HepG2 (cell line): ENCODE measurements at regions not wholly inside any gene's neighbourhood (a gene's known extent, or its start where the extent isn't known, plus 50 kb on each side); places are given as distances from the start of the nearest gene placed in this dataset.

Source experiments
- ATAC-seq: fragments of 200-7000 bp; cut with Tn5 transposase; 3 replicates; pipeline ENCODE4 v1.9.1; 2020; ENCODE audit warnings: mild to moderate bottlenecking, moderate library complexity
- BruUV-seq: library from RNA; stranded (reverse); fragments of 400-500 nt; replicated peaks from 2 replicates; lab custom pipeline; 2021; lab: Mats Ljungman, UMichigan
- CTCF ChIA-PET: fragments of 300-600 bp; formaldehyde crosslinking; extraction: SDS; loops from one replicate; lab custom pipeline; 2021; ENCODE audit warnings: low total read pairs, inconsistent platforms, low intra/inter-chr PET ratio; lab: Yijun Ruan, JAX
- POLR2A ChIA-PET: fragments of 350-600 bp; sonication (Branson Sonifier 250); formaldehyde crosslinking; loops from one replicate; lab custom pipeline; 2020; ENCODE audit warnings: antibody characterized with exemption, inconsistent platforms; lab: Yijun Ruan, JAX
- DNase-seq: peaks from one replicate; pipeline ENCODE4 v3.0.0-alpha.2; 2015; ENCODE audit warnings: low spot score
- FAIRE-seq: peaks from 3 replicates; lab custom pipeline; 2011; peaks lifted over from hg19 to GRCh38; lab: Jason Lieb, UNC
- H2AFZ ChIP-seq: one replicate; pipeline ENCODE4 v1.6.1; 2011; ENCODE audit warnings: low read length, inconsistent platforms
- H3K27ac ChIP-seq: fragments of 300-600 bp; 3 replicates; pipeline ENCODE4 v1.8.0; 2011; ENCODE audit warnings: mixed run types, mild to moderate bottlenecking, mixed read lengths, low read length, inconsistent platforms; ENCODE audit not compliant: insufficient read depth; ENCODE audit errors: extremely low read length
- H3K27me3 ChIP-seq, 2 experiments: fragments of 200-600 bp in 1 of 2; 2 replicates in 1 of 2; 3 replicates in 1 of 2; pipeline versions ENCODE4 v1.6.0 to v1.8.0; 2011; ENCODE audit warnings: low read length in 2 of 2, mild to moderate bottlenecking in 2 of 2, moderate library complexity in 2 of 2, inconsistent platforms in 1 of 2; ENCODE audit not compliant: insufficient read depth in 2 of 2, control insufficient read depth in 1 of 2
- H3K36me3 ChIP-seq, 2 experiments: fragments of 200-600 bp in 1 of 2; replicated peaks in 1 of 2; 2 replicates in 1 of 2; 3 replicates in 1 of 2; pipeline versions ENCODE4 v1.5.1 to v1.8.0; 2011; ENCODE audit warnings: low read length in 2 of 2, inconsistent platforms in 1 of 2; ENCODE audit not compliant: insufficient read depth in 2 of 2, control insufficient read depth in 1 of 2
- H3K4me1 ChIP-seq: 2 replicates; pipeline ENCODE4 v1.5.1; 2012; ENCODE audit warnings: low read length, inconsistent platforms; ENCODE audit not compliant: insufficient read depth
- H3K4me2 ChIP-seq: 2 replicates; pipeline ENCODE4 v1.6.0; 2011; ENCODE audit warnings: low read depth, low read length, inconsistent platforms
- H3K4me3 ChIP-seq, 3 experiments: fragments of 200-600 bp in 1 of 3; sonication (generic), shearing (Covaris generic) in 1 of 3; replicated peaks in 1 of 3; 2 replicates each; pipeline ENCODE4 v1.5.1; 2011 to 2016; ENCODE audit warnings: low read length in 3 of 3, inconsistent platforms in 2 of 3, low read depth in 2 of 3, mild to moderate bottlenecking in 2 of 3, control low read depth in 1 of 3, mixed read lengths in 1 of 3; ENCODE audit not compliant: insufficient read depth in 1 of 3
- H3K79me2 ChIP-seq: one replicate; pipeline ENCODE4 v1.6.1; 2011; ENCODE audit warnings: low read length, inconsistent platforms; ENCODE audit not compliant: insufficient read depth
- H3K9ac ChIP-seq: 2 replicates; pipeline ENCODE4 v1.6.0; 2011; ENCODE audit warnings: mild to moderate bottlenecking, low read depth, low read length, inconsistent platforms; ENCODE audit not compliant: insufficient read depth
- H3K9me3 ChIP-seq: 2 replicates; pipeline ENCODE4 v1.5.1; 2012; ENCODE audit warnings: mild to moderate bottlenecking, low read length
- H4K20me1 ChIP-seq: 2 replicates; pipeline ENCODE4 v1.6.0; 2011; ENCODE audit warnings: inconsistent platforms, mild to moderate bottlenecking, low read length, moderate library complexity; ENCODE audit not compliant: insufficient read depth
- CEBPZ ChIP-seq: IDR thresholded peaks from 2 replicates; pipeline ENCODE4 v1.6.1; 2012; ENCODE audit warnings: low read length, improper control_type of control experiment
- CREM ChIP-seq, 2 experiments: sonication (generic) in 1 of 2; formaldehyde crosslinking in 1 of 2; IDR thresholded peaks; 2 replicates each; pipeline versions ENCODE4 v1.4.0 to v1.6.1; 2016 to 2020; ENCODE audit warnings: antibody characterized with exemption in 1 of 2, mild to moderate bottlenecking in 1 of 2, missing genetic modification reagents in 1 of 2
- IKZF1 ChIP-seq: fragments of 450-650 bp; IDR thresholded peaks from 2 replicates; pipeline ENCODE4 v1.7.1; 2016
- PBX2 ChIP-seq: IDR thresholded peaks from 2 replicates; pipeline ENCODE4 v1.6.1; 2016; ENCODE audit warnings: control low read depth
- ZNF33B ChIP-seq: sonication (generic); formaldehyde crosslinking; IDR thresholded peaks from 2 replicates; pipeline ENCODE4 v1.5.1; 2020; ENCODE audit warnings: mild to moderate bottlenecking, missing genetic modification reagents
- ZNF432 ChIP-seq: sonication (generic); formaldehyde crosslinking; IDR thresholded peaks from 2 replicates; pipeline ENCODE4 v1.5.0; 2020; ENCODE audit warnings: missing genetic modification reagents, mild to moderate bottlenecking, borderline replicate concordance
- ZNF616 ChIP-seq: sonication (generic); formaldehyde crosslinking; IDR thresholded peaks from 2 replicates; pipeline ENCODE4 v1.5.0; 2020; ENCODE audit warnings: low read depth, mild to moderate bottlenecking, missing genetic modification reagents
- WGBS: methylation state at CpG from one replicate; pipeline ENCODE4 v1.1.6; 2017; ENCODE audit warnings: low lambda C conversion rate; 5-methylcytosine and 5-hydroxymethylcytosine counted together
- in situ Hi-C: cut with HindIII; loops from 2 replicates; pipeline ENCODE4 v1.10.0; 2017; ENCODE audit warnings: low pct_unique_long_range_greater_than_20kb; ENCODE audit not compliant: extremely low pct_ligation_motif_present
- intact Hi-C: fragments of 100-400 bp; cut with micrococcal nuclease; formaldehyde crosslinking; loops from one replicate; pipeline ENCODE4 v1.10.0; 2022; ENCODE audit not compliant: unreplicated experiment

GRCh38 chr12:115646210-115646609 lies 631.3 kb downstream of the MED13L start:
- ChIA-PET CTCF (no interaction called here), POLR2A (no interaction called here)
- intact Hi-C loops: no loop called here

More at GRCh38 chr12:115646210-115646609, 631.3 kb downstream of the MED13L start:
- H3K4me2 ChIP-seq: no peak overlapping the region
- H3K4me3 ChIP-seq: no peak overlapping the region
- no peak for FAIRE-seq
- no peak overlapping the region for H3K27ac ChIP-seq
- H3K4me1 ChIP-seq: peaks cover 24% of the 10 kb centered on the region
- H3K9me3 ChIP-seq: no peaks in the 10 kb centered on the region
- H4K20me1 ChIP-seq: no peaks in the 10 kb centered on the region
- no peak for ATAC-seq
- H3K36me3 ChIP-seq: no peaks in the 10 kb centered on the region
- no peak overlapping the region for H2AFZ ChIP-seq
- peaks cover 2 to 9% of the 10 kb centered on the region in 2 experiments; a peak in 2 of 5 replicates for H3K27me3 ChIP-seq
- no peak for DNase-seq
- no TSS peak for BruUV-seq
- H3K79me2 ChIP-seq: no peaks in the 10 kb centered on the region
- TF ChIP-seq ZNF432 (no peak), ZNF616 (CRISPR knock-in tag) (no peak), ZNF33B (CRISPR knock-in tag) (no peak), CREM (IDR thresholded peaks at IDR 0.05) (no peak), CREM (CRISPR knock-in tag; IDR thresholded peaks at IDR 0.05) (no peak), CEBPZ (no peak), PBX2 (no peak), IKZF1 (no peak)
- TF ChIP-seq, all 625 proteins: peak for 0
- in situ Hi-C loops: no loop called here
- WGBS: 50% methylated on average over 2 of the region's 2 CpGs
- no peak overlapping the region for H3K9ac ChIP-seq
